Aorta (tissue), 5 donors: ENCODE measurements at regions not wholly inside any gene's neighbourhood (a gene's known extent, or its start where the extent isn't known, plus 50 kb on each side); places are given as distances from the start of the nearest gene placed in this dataset.
"Not testable (repeated sequence)": the region's sequence is repeated elsewhere in the genome, so short reads cannot be mapped to it uniquely, and the experiment has no call there.

Source experiments
- ATAC-seq: fragments of 200-7000 bp; cut with Tn5 transposase; one replicate; pipeline ENCODE4 v1.9.1; 2022; ENCODE audit warnings: moderate library complexity; ENCODE audit not compliant: low FRiP score
- DNase-seq, 2 donors: peaks; one replicate each; pipeline ENCODE4 v3.0.0-alpha.2; 2020
- H3K27ac ChIP-seq, 2 donors: one replicate each; pipeline ENCODE4 v1.5.1; 2013; ENCODE audit warnings: low read length in 2 of 2, mild to moderate bottlenecking in 2 of 2, moderate library complexity in 2 of 2, control low read depth in 1 of 2, inconsistent platforms in 1 of 2, low read depth in 1 of 2
- H3K27me3 ChIP-seq, 2 donors: one replicate each; pipeline ENCODE4 v1.6.1; 2013; ENCODE audit warnings: control low read depth in 1 of 2, low read length in 1 of 2, mild to moderate bottlenecking in 1 of 2, moderate library complexity in 1 of 2; ENCODE audit not compliant: insufficient read depth in 2 of 2, control insufficient read depth in 1 of 2
- H3K36me3 ChIP-seq, 2 donors: one replicate each; pipeline ENCODE4 v1.6.1; 2013; ENCODE audit warnings: control low read depth in 1 of 2, low read length in 1 of 2, mild to moderate bottlenecking in 1 of 2; ENCODE audit not compliant: insufficient read depth in 2 of 2, control insufficient read depth in 1 of 2
- H3K4me1 ChIP-seq, 2 donors: one replicate each; pipeline ENCODE4 v1.6.1; 2013; ENCODE audit warnings: low read length in 2 of 2, control low read depth in 1 of 2, mild to moderate bottlenecking in 1 of 2, moderate library complexity in 1 of 2; ENCODE audit not compliant: insufficient read depth in 2 of 2, control insufficient read depth in 1 of 2
- H3K4me3 ChIP-seq, 2 donors: one replicate each; pipeline ENCODE4 v1.5.1; 2013; ENCODE audit warnings: low read length in 2 of 2, control low read depth in 1 of 2, mild to moderate bottlenecking in 1 of 2
- H3K9me3 ChIP-seq: one replicate; pipeline ENCODE4 v1.6.1; 2013; ENCODE audit warnings: mild to moderate bottlenecking, low read length; ENCODE audit not compliant: control insufficient read depth
- WGBS, 2 donors: extraction: QIAGEN DNeasy Blood & Tissue Kit; methylation state at CpG; one replicate each; pipeline ENCODE4 v1.1.7; 2013; 5-methylcytosine and 5-hydroxymethylcytosine counted together
- intact Hi-C, 2 donors: fragments of 100-400 bp; cut with DNase I; formaldehyde crosslinking; loops; one replicate each; pipeline versions ENCODE4 v1.14.2 to v1.15.0; 2022
- donor health status: healthy with polysubstance abuse.
- donor health status: Bipolar disorder and iron deficiency.
- donor health status: DM: no; HTN: no; CAD: no.
- donor health status: DM: no; HTN: no; CAD: no.
- donor health status: DM: yes; HTN: yes; CAD: no.

DNA sequence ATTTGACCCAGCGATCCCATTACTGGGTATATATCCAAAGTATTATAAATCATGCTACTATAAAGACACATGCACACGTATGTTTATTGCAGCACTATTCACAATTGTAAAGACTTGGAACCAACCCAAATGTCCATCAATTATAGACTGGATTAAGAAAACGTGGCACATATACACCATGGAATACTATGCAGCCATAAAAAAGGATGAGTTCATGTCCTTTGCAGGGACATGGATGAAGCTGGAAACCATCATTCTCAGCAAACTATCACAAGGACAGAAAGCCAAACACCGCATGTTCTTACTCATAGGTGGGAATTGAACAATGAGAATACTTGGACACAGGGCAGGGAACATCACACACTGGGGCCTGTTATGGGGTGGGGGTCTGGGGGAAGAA lies 317.8 kb downstream of the TSHZ3 start:
- H3K27me3 ChIP-seq = not testable (repeated sequence)

DNA sequence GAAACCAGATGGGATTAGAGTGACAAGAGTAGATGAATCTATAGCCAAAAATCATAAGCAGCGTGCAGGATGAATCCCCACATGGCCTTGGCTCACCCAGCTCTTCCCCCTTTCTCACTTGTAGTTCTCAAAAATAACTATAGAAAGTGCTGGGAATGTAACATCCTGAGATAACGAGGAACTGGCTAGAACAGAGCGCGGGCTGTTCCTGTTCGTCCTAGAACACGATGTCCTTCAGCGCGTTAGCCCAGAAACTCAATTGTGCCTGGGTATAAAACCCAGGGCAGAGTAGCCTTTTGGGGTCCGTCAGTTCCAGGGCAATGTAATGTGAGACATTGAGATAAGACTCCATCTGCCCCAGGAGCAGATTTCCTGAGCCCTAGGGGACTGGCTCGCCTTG lies 326.2 kb downstream of the TSHZ3 start:
- Histone ChIP-seq H3K27ac (no peak overlapping the region), H3K4me1 (no peaks in the 10 kb centered on the region), H3K36me3 (no peaks in the 10 kb centered on the region), H3K9me3 (peaks cover 6% of the 10 kb centered on the region), H3K27me3 (no peaks in the 10 kb centered on the region), H3K4me3 (no peak overlapping the region)
- intact Hi-C loops = no loop called here
- 69 to 82% methylated on average over 10 of the region's 10 CpGs for WGBS, 2 donors
- ATAC-seq = no peak
- DNase-seq = no peak

More for the DNA sequence above, 317.8 kb downstream of the TSHZ3 start:
- intact Hi-C loops, H3K36me3 ChIP-seq, H3K27ac ChIP-seq, ATAC-seq, H3K9me3 ChIP-seq, H3K4me1 ChIP-seq, H3K4me3 ChIP-seq, DNase-seq: not testable (repeated sequence)
- 74 to 81% methylated on average over 4 of the region's 4 CpGs for WGBS, 2 donors

DNA sequence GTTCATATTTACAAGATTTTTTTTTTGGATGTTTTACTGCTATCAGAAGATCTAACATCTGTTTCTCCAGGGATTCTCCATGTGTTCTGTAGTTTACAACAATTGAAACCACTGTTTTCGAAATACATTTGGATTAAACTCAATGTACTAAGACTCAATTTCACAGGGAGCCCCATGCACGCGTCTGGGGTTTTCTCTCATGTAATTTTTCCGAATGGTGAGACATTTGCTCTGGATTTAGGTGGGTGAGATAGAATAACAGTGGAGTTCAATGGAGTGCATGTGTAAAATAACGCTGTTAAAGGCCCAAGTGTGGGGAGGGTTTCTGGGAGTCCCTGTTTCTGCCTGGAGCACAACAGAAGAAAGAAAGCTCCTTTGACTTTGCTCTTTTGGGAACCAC lies 330.3 kb downstream of the TSHZ3 start:
- DNase-seq (no peak), ATAC-seq (no peak)
- Histone ChIP-seq H3K36me3 (no peaks in the 10 kb centered on the region), H3K4me1 (no peaks in the 10 kb centered on the region), H3K9me3 (peaks cover 3% of the 10 kb centered on the region), H3K27ac (no peak overlapping the region), H3K27me3 (no peaks in the 10 kb centered on the region), H3K4me3 (no peak overlapping the region)
- WGBS, 2 donors = 81 to 83% methylated on average over 5 of the region's 5 CpGs
- intact Hi-C loops = no loop called here

DNA sequence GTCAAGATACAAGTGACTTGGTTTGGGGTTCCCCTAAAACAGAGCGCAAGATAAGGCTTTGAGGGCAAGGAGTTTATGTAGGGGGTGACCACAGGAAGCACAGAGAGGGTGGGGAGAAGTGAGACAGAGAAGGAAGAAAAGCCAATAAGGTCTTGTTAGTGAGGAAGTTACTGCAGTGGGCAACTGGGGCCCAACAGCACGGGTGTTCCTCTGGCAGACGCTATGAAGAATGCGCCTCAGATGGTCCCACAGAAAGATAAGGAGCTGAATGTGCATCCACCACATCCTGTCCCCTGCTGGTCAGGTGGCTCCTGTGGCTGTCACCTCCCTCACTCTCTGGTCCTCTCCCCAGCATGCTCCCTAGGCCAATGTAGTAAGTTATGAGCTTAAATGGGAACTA lies 333.5 kb downstream of the TSHZ3 start:
- H3K36me3 ChIP-seq = no peaks in the 10 kb centered on the region
- H3K4me1 ChIP-seq = no peaks in the 10 kb centered on the region
- H3K4me3 ChIP-seq = no peak overlapping the region
- WGBS, 2 donors = 80 to 88% methylated on average over 4 of the region's 4 CpGs
- no peaks in the 10 kb centered on the region for H3K27me3 ChIP-seq
- peaks cover 2% of the 10 kb centered on the region for H3K9me3 ChIP-seq
- no peak for DNase-seq
- intact Hi-C loops = no loop called here
- no peak overlapping the region for H3K27ac ChIP-seq
- ATAC-seq = no peak

DNA sequence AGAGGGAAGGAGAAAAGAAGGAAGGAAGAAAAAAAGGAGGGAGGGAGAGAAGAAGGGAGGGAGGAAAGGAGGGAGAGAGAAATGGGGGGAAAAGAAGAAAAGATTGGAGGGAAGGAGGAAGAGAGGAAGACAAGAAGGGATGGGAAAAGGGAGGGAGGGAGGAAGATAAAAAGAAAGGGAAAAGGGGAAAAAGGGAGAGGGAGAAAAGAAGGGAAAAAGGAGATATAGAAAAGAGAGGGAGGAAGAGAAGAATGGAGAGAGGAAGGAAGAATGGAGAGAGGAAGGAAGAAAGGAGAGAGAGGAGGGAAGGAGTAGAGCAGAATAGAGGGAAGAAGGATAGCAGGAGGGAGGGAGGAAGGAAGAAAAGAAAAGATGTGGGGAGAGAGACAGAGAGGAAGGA lies 334.6 kb downstream of the TSHZ3 start:
- Histone ChIP-seq H3K36me3 (no peaks in the 10 kb centered on the region), H3K4me1 (no peaks in the 10 kb centered on the region), H3K27me3 (no peaks in the 10 kb centered on the region), H3K27ac (no peak overlapping the region), H3K4me3 (no peak overlapping the region), H3K9me3 (no peaks in the 10 kb centered on the region)
- intact Hi-C loops = no loop called here
- ATAC-seq = no peak
- no peak for DNase-seq

DNA sequence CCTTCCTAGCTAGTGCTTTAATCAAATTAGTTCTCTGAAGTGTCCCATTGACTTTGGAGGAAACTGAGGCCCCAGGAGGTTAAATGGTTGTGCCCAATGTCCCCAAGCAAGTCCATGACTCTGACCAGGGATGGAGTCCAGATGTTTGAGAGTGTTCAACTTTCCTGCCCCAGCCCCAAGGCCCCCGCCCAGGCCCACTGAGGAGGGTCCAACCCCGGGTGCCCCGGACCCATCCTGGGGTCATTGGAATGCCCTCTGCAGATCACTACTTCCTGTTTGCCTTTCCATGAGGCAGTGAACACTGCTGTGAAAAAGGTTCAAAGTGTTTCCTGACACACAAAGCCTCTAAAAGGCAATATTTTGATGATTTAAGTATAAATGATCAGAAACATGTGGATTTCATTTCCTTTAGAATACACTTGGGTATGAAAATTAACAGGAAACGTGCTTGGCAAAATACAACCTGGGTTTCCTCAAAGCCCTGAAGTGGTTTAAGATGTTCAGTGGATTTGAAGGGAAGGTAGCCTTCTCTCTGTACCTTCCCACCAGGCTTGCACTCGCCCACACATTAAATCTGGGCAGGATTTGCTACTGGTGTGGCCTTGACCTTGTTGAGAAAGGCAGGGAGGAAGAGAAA lies 335.7 kb downstream of the TSHZ3 start:
- intact Hi-C loops = no loop called here
- WGBS, 2 donors = 12 to 22% methylated on average over 5 of the region's 5 CpGs
- Histone ChIP-seq H3K9me3 (no peaks in the 10 kb centered on the region), H3K4me3 (no peak overlapping the region), H3K36me3 (no peaks in the 10 kb centered on the region), H3K27ac (no peak overlapping the region), H3K27me3 (no peaks in the 10 kb centered on the region), H3K4me1 (no peaks in the 10 kb centered on the region)
- DNase-seq (no peak), ATAC-seq (no peak)

DNA sequence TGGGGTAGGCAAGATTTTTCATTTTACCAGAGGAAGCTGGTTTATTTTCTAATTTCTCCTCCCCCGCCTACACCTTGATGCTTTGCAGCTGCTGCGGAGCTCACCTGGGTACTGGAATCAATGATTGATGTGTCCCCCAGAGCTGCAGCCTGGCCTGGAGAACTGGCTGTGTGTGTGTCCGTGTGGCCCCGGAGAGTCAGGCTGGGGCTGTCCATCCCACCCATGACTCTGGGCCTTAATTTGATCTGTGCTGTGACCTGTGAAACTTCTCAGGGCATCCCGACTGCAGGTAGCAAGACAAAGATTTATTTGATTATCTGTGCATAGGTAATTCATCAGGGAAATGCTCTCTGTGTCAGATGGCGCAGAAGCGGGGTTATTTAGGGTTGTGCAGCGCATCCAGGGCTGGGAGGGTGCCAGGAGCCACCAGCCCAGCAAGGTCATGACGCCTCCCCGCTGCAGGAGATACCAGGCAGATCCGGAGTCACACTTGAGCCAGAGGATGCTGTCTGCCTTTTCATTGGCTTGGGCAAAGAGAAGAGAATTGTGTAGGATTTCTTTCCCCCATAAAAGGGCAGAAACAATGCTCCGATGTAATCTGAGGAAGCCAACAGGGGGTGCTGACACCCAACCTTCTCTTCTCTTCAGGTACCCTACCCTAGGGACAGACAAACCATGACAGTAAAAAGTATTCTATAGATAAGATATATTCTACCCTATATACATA lies 346.6 kb downstream of the TSHZ3 start:
- Histone ChIP-seq H3K27ac (no peak overlapping the region), H3K4me1 (no peaks in the 10 kb centered on the region), H3K4me3 (no peak overlapping the region), H3K27me3 (no peaks in the 10 kb centered on the region), H3K9me3 (no peaks in the 10 kb centered on the region), H3K36me3 (no peaks in the 10 kb centered on the region)
- no peak for ATAC-seq
- DNase-seq = no peak
- intact Hi-C loops = no loop called here
- WGBS, 2 donors = 58 to 67% methylated on average over 12 of the region's 12 CpGs

DNA sequence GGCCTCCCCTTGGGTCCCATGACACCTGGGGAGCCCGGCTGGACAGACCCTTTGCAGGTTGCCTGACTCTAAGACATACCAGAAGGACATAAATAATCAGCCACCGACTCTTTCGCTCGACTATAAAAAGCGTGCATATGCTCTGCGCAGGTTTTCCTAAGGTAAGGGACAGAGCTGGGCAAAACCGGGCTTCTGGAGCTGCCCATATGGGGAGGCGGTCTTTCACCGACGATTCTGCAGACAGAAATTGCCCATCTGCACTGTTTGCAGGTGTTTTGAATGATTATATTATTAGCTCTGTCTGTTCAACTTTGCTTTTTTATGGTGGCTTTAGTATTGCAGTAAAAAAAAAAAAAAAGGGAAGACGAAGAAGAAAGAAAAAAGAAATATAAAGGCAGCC lies 347.2 kb downstream of the TSHZ3 start:
- intact Hi-C loops = no loop called here
- no peak overlapping the region for H3K27ac ChIP-seq
- no peaks in the 10 kb centered on the region for H3K4me1 ChIP-seq
- H3K27me3 ChIP-seq = no peaks in the 10 kb centered on the region
- no peak for DNase-seq
- WGBS, 2 donors = 76 to 78% methylated on average over 10 to 11 of the region's 11 CpGs
- no peak for ATAC-seq
- no peaks in the 10 kb centered on the region for H3K36me3 ChIP-seq
- H3K4me3 ChIP-seq = no peak overlapping the region
- H3K9me3 ChIP-seq = no peaks in the 10 kb centered on the region

DNA sequence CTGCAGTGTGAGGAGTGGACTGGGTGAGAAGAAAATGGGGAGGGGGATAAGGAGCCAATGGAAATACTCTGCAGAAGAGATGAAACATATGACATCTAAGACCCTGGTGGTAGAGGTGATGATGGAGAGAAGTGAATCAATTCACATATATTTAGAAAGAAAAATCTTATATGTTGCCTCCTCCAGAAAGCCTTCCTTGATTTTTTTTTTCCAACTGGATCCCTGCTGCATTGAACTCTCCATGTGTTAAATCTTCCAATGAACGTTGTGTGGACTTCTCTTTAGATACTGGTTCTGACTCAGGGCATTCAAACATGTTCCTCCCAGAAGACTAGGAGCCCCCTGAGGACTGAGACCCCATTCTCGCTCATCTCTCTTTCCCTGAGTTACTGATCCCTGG lies 348.3 kb downstream of the TSHZ3 start:
- Histone ChIP-seq H3K27ac (no peak overlapping the region), H3K9me3 (no peaks in the 10 kb centered on the region), H3K36me3 (no peaks in the 10 kb centered on the region), H3K27me3 (no peaks in the 10 kb centered on the region), H3K4me3 (no peak overlapping the region), H3K4me1 (no peaks in the 10 kb centered on the region)
- DNase-seq (no peak), ATAC-seq (no peak)
- 67 to 68% methylated on average over 2 of the region's 2 CpGs for WGBS, 2 donors
- intact Hi-C loops = no loop called here
